ENCODE measurements at regions not wholly inside any gene's neighbourhood (a gene's known extent, or its start where the extent isn't known, plus 50 kb on each side); places are given as distances from the start of the nearest gene placed in this dataset.

DNA sequence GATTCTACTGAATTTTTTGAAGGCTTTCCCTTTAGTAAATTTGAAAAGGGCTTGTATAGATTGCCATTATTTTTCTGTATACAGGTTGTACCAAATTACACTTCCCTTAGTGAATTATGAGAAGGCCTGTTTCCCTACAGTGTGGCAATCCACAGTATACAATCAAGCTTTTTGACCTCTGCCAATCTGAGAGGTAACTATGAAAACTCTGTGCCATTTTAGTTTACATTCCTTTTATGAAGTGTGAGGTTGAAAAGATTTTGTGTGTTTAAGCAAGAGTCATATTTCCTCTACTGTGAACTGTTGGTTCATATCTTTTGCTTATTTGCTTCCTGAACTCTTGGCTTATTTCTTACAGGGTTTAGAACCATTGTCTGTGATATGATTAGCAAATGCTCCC lies 432.5 kb downstream of the KCNA4 start:
- Mint-ChIP-seq H3K4me3 (no peak overlapping the region), H3K9me3 (peaks cover 5% of the 10 kb centered on the region), H3K4me1 (no peaks in the 10 kb centered on the region), H3K27ac (no peak overlapping the region), H3K36me3 (ENCODE audit: low read depth) (no peaks in the 10 kb centered on the region), H3K27me3 (ENCODE audit: low read depth) (no peaks in the 10 kb centered on the region)
- TF ChIP-seq CTCF (IDR thresholded peaks at IDR 0.05; ENCODE audit: unreplicated experiment in 3 of 3): no peak

DNA sequence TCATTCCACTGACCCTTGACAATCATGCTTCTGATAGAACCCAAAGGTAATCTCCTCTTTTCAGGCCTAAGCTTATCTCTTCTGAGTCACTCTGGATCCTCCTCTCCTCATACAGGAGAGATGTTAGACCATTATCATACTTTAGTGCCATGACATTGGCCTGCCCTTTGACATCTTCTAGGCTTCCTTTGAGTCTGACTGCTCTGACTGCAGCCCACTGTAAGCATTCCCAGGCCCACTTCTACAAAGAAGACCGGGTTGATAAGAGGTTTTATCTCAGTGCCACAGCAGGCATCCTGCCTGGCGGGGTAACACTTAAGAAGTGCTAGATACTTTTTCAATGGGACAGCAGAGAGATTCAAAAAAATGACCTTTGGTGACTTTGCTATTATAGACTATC lies 438.0 kb downstream of the KCNA4 start:
- Mint-ChIP-seq H3K4me1 (no peaks in the 10 kb centered on the region), H3K4me3 (no peak overlapping the region)
- no peak for TF ChIP-seq CTCF (IDR thresholded peaks at IDR 0.05; ENCODE audit: unreplicated experiment in 3 of 3)

GRCh38 chr11:29564486-29564885 lies 452.3 kb downstream of the KCNA4 start:
- no peaks in the 10 kb centered on the region for H3K9me3 Mint-ChIP-seq
- TF ChIP-seq CTCF (IDR thresholded peaks at IDR 0.05; ENCODE audit: unreplicated experiment in 3 of 3): no peak
- H3K36me3 Mint-ChIP-seq (ENCODE audit: low read depth): no peaks in the 10 kb centered on the region
- no peak overlapping the region for H3K27ac Mint-ChIP-seq
- H3K4me3 Mint-ChIP-seq: no peak overlapping the region
- H3K4me1 Mint-ChIP-seq: no peaks in the 10 kb centered on the region
- no peaks in the 10 kb centered on the region for H3K27me3 Mint-ChIP-seq (ENCODE audit: low read depth)

More for the DNA sequence above, 438.0 kb downstream of the KCNA4 start:
- Mint-ChIP-seq H3K9me3 (peaks cover 5% of the 10 kb centered on the region), H3K36me3 (ENCODE audit: low read depth) (no peaks in the 10 kb centered on the region), H3K27me3 (ENCODE audit: low read depth) (peaks cover 3% of the 10 kb centered on the region), H3K27ac (no peak overlapping the region)

DNA sequence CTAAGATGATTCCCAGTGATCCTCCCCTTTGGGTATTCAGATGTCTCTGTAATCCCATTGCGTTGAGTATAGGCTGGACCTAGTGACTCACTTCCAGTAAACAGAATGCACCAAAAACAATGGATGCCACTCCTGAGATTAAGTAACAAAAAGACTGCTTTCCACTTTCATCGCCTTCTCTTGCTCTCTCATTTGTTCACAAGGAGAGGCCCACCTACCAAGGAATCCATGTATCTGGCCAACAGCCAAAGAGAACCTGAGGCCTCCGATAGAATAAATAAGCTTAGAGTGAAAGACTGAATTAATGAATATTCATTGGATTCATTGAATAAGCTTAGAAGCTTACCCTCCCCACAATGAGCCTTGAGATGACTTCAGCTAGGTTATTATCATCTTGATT lies 454.6 kb downstream of the KCNA4 start:
- H3K9me3 Mint-ChIP-seq: no peaks in the 10 kb centered on the region
- no peaks in the 10 kb centered on the region for H3K36me3 Mint-ChIP-seq (ENCODE audit: low read depth)
- H3K4me1 Mint-ChIP-seq: no peaks in the 10 kb centered on the region
- H3K4me3 Mint-ChIP-seq: no peak overlapping the region
- H3K27ac Mint-ChIP-seq: no peak overlapping the region
- no peak for TF ChIP-seq CTCF (IDR thresholded peaks at IDR 0.05; ENCODE audit: unreplicated experiment in 3 of 3)
- H3K27me3 Mint-ChIP-seq (ENCODE audit: low read depth): no peaks in the 10 kb centered on the region

- Mint-ChIP-seq H3K4me1 (no peaks in the 10 kb centered on the region), H3K9me3 (no peaks in the 10 kb centered on the region), H3K27ac (no peak overlapping the region), H3K27me3 (ENCODE audit: low read depth) (no peaks in the 10 kb centered on the region), H3K36me3 (ENCODE audit: low read depth) (no peaks in the 10 kb centered on the region), H3K4me3 (no peak overlapping the region)
- TF ChIP-seq CTCF (IDR thresholded peaks at IDR 0.05; ENCODE audit: unreplicated experiment in 3 of 3): no peak
These were observed 462.8 kb downstream of the KCNA4 start for GRCh38 chr11:29553990-29554389.

DNA sequence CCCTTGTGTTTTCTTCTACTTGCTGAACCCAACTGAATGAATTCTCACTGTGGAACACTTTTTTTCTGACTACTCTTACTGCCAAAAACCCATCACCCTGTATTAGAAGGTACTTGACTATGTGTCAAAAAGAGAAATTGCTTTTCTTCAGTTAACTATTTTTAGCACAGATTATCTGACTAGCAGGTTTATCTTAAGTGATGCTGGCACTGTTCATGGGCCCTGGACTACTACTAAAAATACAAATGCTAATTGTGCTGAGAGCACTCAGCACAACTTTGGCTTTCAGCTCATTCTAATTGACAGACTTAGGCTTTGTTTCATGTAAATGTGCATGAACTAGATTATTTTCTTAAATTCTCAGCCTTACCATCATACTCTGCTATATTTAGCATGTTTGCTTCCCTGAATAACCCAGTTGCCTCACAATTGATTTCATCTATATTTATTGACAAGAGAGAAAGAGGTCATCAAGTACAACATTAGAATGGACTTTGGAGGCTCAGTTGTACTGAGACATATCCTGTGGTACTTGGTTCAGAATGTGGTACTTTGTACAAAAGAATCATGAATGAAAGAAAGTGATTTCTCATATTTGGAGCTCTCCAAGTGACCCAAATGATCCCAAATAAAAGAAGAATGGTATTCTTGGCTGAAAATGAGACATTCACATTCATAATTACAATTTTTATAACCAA lies 478.3 kb downstream of the KCNA4 start:
- Mint-ChIP-seq H3K27me3 (ENCODE audit: low read depth) (no peaks in the 10 kb centered on the region), H3K4me3 (no peak overlapping the region), H3K36me3 (ENCODE audit: low read depth) (no peaks in the 10 kb centered on the region)

More for the DNA sequence above, 478.3 kb downstream of the KCNA4 start:
- Mint-ChIP-seq H3K9me3 (no peaks in the 10 kb centered on the region), H3K4me1 (peaks cover 15% of the 10 kb centered on the region), H3K27ac (no peak overlapping the region)
- no peak for TF ChIP-seq CTCF (IDR thresholded peaks at IDR 0.05; ENCODE audit: unreplicated experiment in 3 of 3)
